ENCODE measurements at regions not wholly inside any gene's neighbourhood (a gene's known extent, or its start where the extent isn't known, plus 50 kb on each side); places are given as distances from the start of the nearest gene placed in this dataset.
A peak's percentile ranks its signal among the peaks of the same experiment; 100 is the strongest.

GRCh38 chr1:82079607-82080006, 278.9 kb downstream of the ADGRL2 start:
- in situ Hi-C loops (cut with MboI; ENCODE audit: low sequenced_read_pairs in 4 of 4) (no loop called here), intact Hi-C loops (cut with DNase I; ENCODE audit: low total_unique reads) (no loop called here)
- TF ChIP-seq POLR2A (IDR thresholded peaks at IDR 0.05) (no peak), CTCF (IDR thresholded peaks at IDR 0.05 in 4 of 5, conservative IDR thresholded peaks at IDR 0.05 in 1 of 5) (no peak)
- no peak for DNase-seq
- no peaks in the 10 kb centered on the region for H3K9me3 ChIP-seq
- no peaks in the 10 kb centered on the region for H3K36me3 ChIP-seq
- no peaks in the 10 kb centered on the region for H3K4me1 ChIP-seq
- no peak overlapping the region for H3K27ac ChIP-seq
- H3K27me3 ChIP-seq: no peaks in the 10 kb centered on the region
- no peak overlapping the region for H3K4me3 ChIP-seq
- ATAC-seq: no peak

GRCh38 chr1:82073659-82074058, 272.9 kb downstream of the ADGRL2 start:
- intact Hi-C loops (cut with DNase I; ENCODE audit: low total_unique reads): no loop called here
- DNase-seq (no peak), ATAC-seq (no peak)
- TF ChIP-seq CTCF (IDR thresholded peaks at IDR 0.05 in 4 of 5, conservative IDR thresholded peaks at IDR 0.05 in 1 of 5): no peak
- no peak for TF ChIP-seq POLR2A (IDR thresholded peaks at IDR 0.05)
- Histone ChIP-seq H3K27me3 (no peaks in the 10 kb centered on the region), H3K27ac (no peak overlapping the region), H3K36me3 (no peaks in the 10 kb centered on the region), H3K4me1 (no peaks in the 10 kb centered on the region), H3K9me3 (no peaks in the 10 kb centered on the region), H3K4me3 (no peak overlapping the region)
- in situ Hi-C loops (cut with MboI; ENCODE audit: low sequenced_read_pairs in 4 of 4): no loop called here

GRCh38 chr1:82073071-82073470, 272.3 kb downstream of the ADGRL2 start:
- no peaks in the 10 kb centered on the region for H3K27me3 ChIP-seq
- no peak for DNase-seq
- intact Hi-C loops (cut with DNase I; ENCODE audit: low total_unique reads): no loop called here
- no peak overlapping the region for H3K27ac ChIP-seq
- in situ Hi-C loops (cut with MboI; ENCODE audit: low sequenced_read_pairs in 4 of 4): no loop called here
- no peak overlapping the region for H3K4me3 ChIP-seq
- no peaks in the 10 kb centered on the region for H3K36me3 ChIP-seq
- no peaks in the 10 kb centered on the region for H3K4me1 ChIP-seq
- H3K9me3 ChIP-seq: no peaks in the 10 kb centered on the region
- no peak for TF ChIP-seq POLR2A (IDR thresholded peaks at IDR 0.05)
- TF ChIP-seq CTCF (IDR thresholded peaks at IDR 0.05 in 4 of 5, conservative IDR thresholded peaks at IDR 0.05 in 1 of 5): no peak
- ATAC-seq: no peak

GRCh38 chr1:82065916-82066315, 265.2 kb downstream of the ADGRL2 start:
- H3K36me3 ChIP-seq: no peaks in the 10 kb centered on the region
- DNase-seq (peak in 1 of 2 donors; percentile 14), ATAC-seq (peak in 1 of 2 donors; percentile 18)
- peaks cover 0 to 7% of the 10 kb centered on the region in 2 donors for H3K4me1 ChIP-seq
- in situ Hi-C loops (cut with MboI; ENCODE audit: low sequenced_read_pairs in 4 of 4): no loop called here
- no peaks in the 10 kb centered on the region for H3K27me3 ChIP-seq
- TF ChIP-seq POLR2A (IDR thresholded peaks at IDR 0.05) (no peak), CTCF (IDR thresholded peaks at IDR 0.05 in 4 of 5, conservative IDR thresholded peaks at IDR 0.05 in 1 of 5) (no peak)
- no peaks in the 10 kb centered on the region for H3K9me3 ChIP-seq
- H3K27ac ChIP-seq: no peak overlapping the region
- no peak overlapping the region for H3K4me3 ChIP-seq
- intact Hi-C loops (cut with DNase I; ENCODE audit: low total_unique reads): no loop called here

- TF ChIP-seq CTCF (IDR thresholded peaks at IDR 0.05 in 4 of 5, conservative IDR thresholded peaks at IDR 0.05 in 1 of 5): no peak
- H3K9me3 ChIP-seq: no peaks in the 10 kb centered on the region
- DNase-seq: no peak
- H3K27me3 ChIP-seq: no peaks in the 10 kb centered on the region
- H3K4me1 ChIP-seq: peaks cover 0 to 7% of the 10 kb centered on the region in 2 donors
- no peak for ATAC-seq
- no peak overlapping the region for H3K4me3 ChIP-seq
- no peak overlapping the region for H3K27ac ChIP-seq
- in situ Hi-C loops (cut with MboI; ENCODE audit: low sequenced_read_pairs in 4 of 4) (no loop called here), intact Hi-C loops (cut with DNase I; ENCODE audit: low total_unique reads) (no loop called here)
- H3K36me3 ChIP-seq: no peaks in the 10 kb centered on the region
These were observed 264.0 kb downstream of the ADGRL2 start for GRCh38 chr1:82064691-82065090.

All from gastrocnemius medialis (tissue), 4 donors.